ENCODE measurements at regions not wholly inside any gene's neighbourhood (a gene's known extent, or its start where the extent isn't known, plus 50 kb on each side); places are given as distances from the start of the nearest gene placed in this dataset.
"Not testable (repeated sequence)": the region's sequence is repeated elsewhere in the genome, so short reads cannot be mapped to it uniquely, and the experiment has no call there.

DNA sequence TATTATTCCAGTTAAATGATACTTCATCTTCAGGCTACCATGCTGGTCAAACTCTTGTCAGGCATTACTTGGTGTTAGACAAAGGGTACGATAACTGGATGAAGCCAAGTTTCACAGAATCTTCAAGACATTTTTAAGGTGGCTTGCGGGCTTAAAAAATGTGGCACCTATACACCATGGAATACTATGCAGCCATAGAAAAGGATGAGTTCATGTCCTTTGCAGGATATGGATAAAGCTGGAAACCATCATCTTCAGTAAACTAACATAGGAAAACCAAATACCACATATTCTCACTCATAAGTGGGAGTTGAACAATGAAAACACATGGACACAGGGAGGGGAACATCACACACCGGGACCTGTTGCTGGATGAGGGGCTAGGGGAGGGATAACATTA lies 331.2 kb upstream of the RUNX1 start:
- H2AFZ ChIP-seq (ENCODE audit: low read length, unreplicated experiment); H3K36me3 ChIP-seq (ENCODE audit: insufficient read depth, low read length); H3K4me3 ChIP-seq (ENCODE audit: low read depth, low read length); H3K79me2 ChIP-seq (ENCODE audit: control insufficient read depth, insufficient read depth, low read length, unreplicated experiment); H3K27me3 ChIP-seq (ENCODE audit: insufficient read depth, low read length); H3K27ac ChIP-seq (ENCODE audit: low read depth, low read length): not testable (repeated sequence)
- H3K4me1 ChIP-seq (ENCODE audit: control insufficient read depth, insufficient read depth, low read length, unreplicated experiment), result peaks cover 23% of the 10 kb centered on the region

GRCh38 chr21:35378881-35379280 lies 329.8 kb upstream of the RUNX1 start:
- Histone ChIP-seq H3K4me3 (ENCODE audit: low read depth, low read length) (no peak overlapping the region), H3K79me2 (ENCODE audit: control insufficient read depth, insufficient read depth, low read length, unreplicated experiment) (no peaks in the 10 kb centered on the region), H3K27ac (ENCODE audit: low read depth, low read length) (no peak overlapping the region), H3K27me3 (ENCODE audit: insufficient read depth, low read length) (no peaks in the 10 kb centered on the region), H3K36me3 (ENCODE audit: insufficient read depth, low read length) (no peaks in the 10 kb centered on the region), H3K4me1 (ENCODE audit: control insufficient read depth, insufficient read depth, low read length, unreplicated experiment) (peaks cover 33% of the 10 kb centered on the region), H2AFZ (ENCODE audit: low read length, unreplicated experiment) (no peak overlapping the region)

- no peaks in the 10 kb centered on the region for H3K27me3 ChIP-seq (ENCODE audit: insufficient read depth, low read length)
- no peak overlapping the region for H3K27ac ChIP-seq (ENCODE audit: low read depth, low read length)
- no peak overlapping the region for H3K4me3 ChIP-seq (ENCODE audit: low read depth, low read length)
Observed at GRCh38 chr21:35377505-35378090, 328.5 kb upstream of the RUNX1 start.

GRCh38 chr21:35376406-35377135 lies 327.5 kb upstream of the RUNX1 start:
- Histone ChIP-seq H2AFZ (ENCODE audit: low read length, unreplicated experiment) (no peak overlapping the region), H3K4me1 (ENCODE audit: control insufficient read depth, insufficient read depth, low read length, unreplicated experiment) (peaks cover 33% of the 10 kb centered on the region), H3K79me2 (ENCODE audit: control insufficient read depth, insufficient read depth, low read length, unreplicated experiment) (no peaks in the 10 kb centered on the region), H3K27ac (ENCODE audit: low read depth, low read length) (no peak overlapping the region), H3K36me3 (ENCODE audit: insufficient read depth, low read length) (no peaks in the 10 kb centered on the region), H3K4me3 (ENCODE audit: low read depth, low read length) (no peak overlapping the region), H3K27me3 (ENCODE audit: insufficient read depth, low read length) (no peaks in the 10 kb centered on the region)

More at GRCh38 chr21:35377505-35378090, 328.5 kb upstream of the RUNX1 start:
- H3K4me1 ChIP-seq (ENCODE audit: control insufficient read depth, insufficient read depth, low read length, unreplicated experiment), result peaks cover 33% of the 10 kb centered on the region
- no peaks in the 10 kb centered on the region for H3K79me2 ChIP-seq (ENCODE audit: control insufficient read depth, insufficient read depth, low read length, unreplicated experiment)
- no peaks in the 10 kb centered on the region for H3K36me3 ChIP-seq (ENCODE audit: insufficient read depth, low read length)
- H2AFZ ChIP-seq (ENCODE audit: low read length, unreplicated experiment), result no peak overlapping the region

GRCh38 chr21:35375115-35375514 lies 326.0 kb upstream of the RUNX1 start:
- Histone ChIP-seq H3K36me3 (ENCODE audit: insufficient read depth, low read length) (no peaks in the 10 kb centered on the region), H3K79me2 (ENCODE audit: control insufficient read depth, insufficient read depth, low read length, unreplicated experiment) (no peaks in the 10 kb centered on the region), H3K4me3 (ENCODE audit: low read depth, low read length) (0 out of 2 replicates have a peak overlapping the region, but pooled peaks have one; percentile 6), H3K27ac (ENCODE audit: low read depth, low read length) (peak overlapping the region; percentile 20; the same call in 1 of the 2 replicates), H2AFZ (ENCODE audit: low read length, unreplicated experiment) (peak overlapping the region; percentile 29), H3K27me3 (ENCODE audit: insufficient read depth, low read length) (no peaks in the 10 kb centered on the region), H3K4me1 (ENCODE audit: control insufficient read depth, insufficient read depth, low read length, unreplicated experiment) (peaks cover 33% of the 10 kb centered on the region)

- Histone ChIP-seq H3K4me1 (ENCODE audit: control insufficient read depth, insufficient read depth, low read length, unreplicated experiment) (peaks cover 33% of the 10 kb centered on the region), H3K36me3 (ENCODE audit: insufficient read depth, low read length) (no peaks in the 10 kb centered on the region), H3K27me3 (ENCODE audit: insufficient read depth, low read length) (no peaks in the 10 kb centered on the region), H3K79me2 (ENCODE audit: control insufficient read depth, insufficient read depth, low read length, unreplicated experiment) (no peaks in the 10 kb centered on the region), H3K27ac (ENCODE audit: low read depth, low read length) (no peak overlapping the region), H2AFZ (ENCODE audit: low read length, unreplicated experiment) (no peak overlapping the region), H3K4me3 (ENCODE audit: low read depth, low read length) (no peak overlapping the region)
Observed at GRCh38 chr21:35373998-35374397, 324.9 kb upstream of the RUNX1 start.

GRCh38 chr21:35372201-35372600 lies 323.1 kb upstream of the RUNX1 start:
- H3K36me3 ChIP-seq (ENCODE audit: insufficient read depth, low read length), result no peaks in the 10 kb centered on the region
- no peak overlapping the region for H3K4me3 ChIP-seq (ENCODE audit: low read depth, low read length)
- H2AFZ ChIP-seq (ENCODE audit: low read length, unreplicated experiment), result no peak overlapping the region
- no peaks in the 10 kb centered on the region for H3K79me2 ChIP-seq (ENCODE audit: control insufficient read depth, insufficient read depth, low read length, unreplicated experiment)
- no peak overlapping the region for H3K27ac ChIP-seq (ENCODE audit: low read depth, low read length)
- H3K27me3 ChIP-seq (ENCODE audit: insufficient read depth, low read length), result no peaks in the 10 kb centered on the region
- peaks cover 22% of the 10 kb centered on the region for H3K4me1 ChIP-seq (ENCODE audit: control insufficient read depth, insufficient read depth, low read length, unreplicated experiment)

DNA sequence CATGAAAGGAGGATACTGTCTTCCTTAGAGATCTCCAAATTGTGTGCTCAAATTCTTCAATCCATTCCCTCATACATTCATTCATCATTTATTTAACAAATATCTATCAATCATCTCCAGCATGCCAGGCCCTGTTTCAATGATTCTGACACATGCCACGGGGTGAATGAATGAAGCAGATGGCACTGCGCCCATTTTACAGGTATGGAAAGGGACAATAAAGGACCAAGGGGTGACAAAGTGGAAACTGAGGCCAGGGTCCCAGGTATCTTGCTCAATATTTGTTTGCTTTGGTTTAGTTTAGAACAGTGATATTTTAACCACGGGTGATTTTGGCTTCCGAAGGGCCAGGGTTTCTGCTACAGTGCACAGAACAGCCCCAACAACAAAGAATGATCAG lies 321.6 kb upstream of the RUNX1 start:
- Histone ChIP-seq H3K36me3 (ENCODE audit: insufficient read depth, low read length) (no peaks in the 10 kb centered on the region), H3K27me3 (ENCODE audit: insufficient read depth, low read length) (no peaks in the 10 kb centered on the region), H3K79me2 (ENCODE audit: control insufficient read depth, insufficient read depth, low read length, unreplicated experiment) (no peaks in the 10 kb centered on the region), H3K4me3 (ENCODE audit: low read depth, low read length) (no peak overlapping the region), H3K4me1 (ENCODE audit: control insufficient read depth, insufficient read depth, low read length, unreplicated experiment) (peaks cover 26% of the 10 kb centered on the region), H2AFZ (ENCODE audit: low read length, unreplicated experiment) (no peak overlapping the region), H3K27ac (ENCODE audit: low read depth, low read length) (no peak overlapping the region)

DNA sequence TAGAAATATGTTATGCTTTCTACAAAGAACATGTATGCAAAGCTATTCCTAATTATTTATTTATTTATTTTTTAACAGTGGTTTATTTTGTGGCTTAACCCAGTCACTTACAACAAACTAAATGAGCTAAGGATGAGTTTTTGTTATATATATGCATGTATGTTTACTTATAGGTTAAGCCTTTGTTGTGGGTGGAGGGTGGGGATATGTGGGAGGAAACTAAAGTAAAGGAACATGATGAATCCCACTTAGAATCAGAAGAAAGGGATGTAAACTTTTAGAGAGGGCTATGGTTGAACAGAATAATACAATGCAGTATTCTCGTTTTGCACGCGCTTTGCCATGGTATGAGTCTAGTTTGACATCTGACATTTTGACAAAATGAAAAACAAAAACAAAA lies 321.0 kb upstream of the RUNX1 start:
- no peak overlapping the region for H3K27ac ChIP-seq (ENCODE audit: low read depth, low read length)
- H3K4me1 ChIP-seq (ENCODE audit: control insufficient read depth, insufficient read depth, low read length, unreplicated experiment), result peaks cover 20% of the 10 kb centered on the region

GRCh38 chr21:35368326-35368725 lies 319.2 kb upstream of the RUNX1 start:
- H3K27ac ChIP-seq (ENCODE audit: low read depth, low read length), result no peak overlapping the region
- peaks cover 13% of the 10 kb centered on the region for H3K4me1 ChIP-seq (ENCODE audit: control insufficient read depth, insufficient read depth, low read length, unreplicated experiment)
- no peaks in the 10 kb centered on the region for H3K27me3 ChIP-seq (ENCODE audit: insufficient read depth, low read length)
- no peak overlapping the region for H2AFZ ChIP-seq (ENCODE audit: low read length, unreplicated experiment)
- no peaks in the 10 kb centered on the region for H3K36me3 ChIP-seq (ENCODE audit: insufficient read depth, low read length)
- no peak overlapping the region for H3K4me3 ChIP-seq (ENCODE audit: low read depth, low read length)
- no peaks in the 10 kb centered on the region for H3K79me2 ChIP-seq (ENCODE audit: control insufficient read depth, insufficient read depth, low read length, unreplicated experiment)

More for the DNA sequence above, 321.0 kb upstream of the RUNX1 start:
- Histone ChIP-seq H3K27me3 (ENCODE audit: insufficient read depth, low read length) (no peaks in the 10 kb centered on the region), H3K79me2 (ENCODE audit: control insufficient read depth, insufficient read depth, low read length, unreplicated experiment) (no peaks in the 10 kb centered on the region), H2AFZ (ENCODE audit: low read length, unreplicated experiment) (no peak overlapping the region), H3K4me3 (ENCODE audit: low read depth, low read length) (no peak overlapping the region), H3K36me3 (ENCODE audit: insufficient read depth, low read length) (no peaks in the 10 kb centered on the region)

GRCh38 chr21:35367553-35367952 lies 318.5 kb upstream of the RUNX1 start:
- Histone ChIP-seq H3K36me3 (ENCODE audit: insufficient read depth, low read length) (no peaks in the 10 kb centered on the region), H3K27ac (ENCODE audit: low read depth, low read length) (no peak overlapping the region; the same call in 1 of the 2 replicates), H3K27me3 (ENCODE audit: insufficient read depth, low read length) (no peaks in the 10 kb centered on the region)

More at GRCh38 chr21:35367553-35367952, 318.5 kb upstream of the RUNX1 start:
- no peak overlapping the region for H2AFZ ChIP-seq (ENCODE audit: low read length, unreplicated experiment)
- no peak overlapping the region for H3K4me3 ChIP-seq (ENCODE audit: low read depth, low read length)
- peaks cover 13% of the 10 kb centered on the region for H3K4me1 ChIP-seq (ENCODE audit: control insufficient read depth, insufficient read depth, low read length, unreplicated experiment)
- H3K79me2 ChIP-seq (ENCODE audit: control insufficient read depth, insufficient read depth, low read length, unreplicated experiment), result no peaks in the 10 kb centered on the region

Measured in ACC112 (cell line).